ENCODE measurements at regions not wholly inside any gene's neighbourhood (a gene's known extent, or its start where the extent isn't known, plus 50 kb on each side); places are given as distances from the start of the nearest gene placed in this dataset.

GRCh38 chr10:81021428-81022129 is 483.9 kb downstream of the SH2D4B start:
- DNase-seq (ENCODE audit: low read depth) = no peak

- DNase-seq (ENCODE audit: low read depth) = no peak
Measured at GRCh38 chr10:81026591-81026990, 488.9 kb downstream of the SH2D4B start.

GRCh38 chr10:81027223-81027622 is 489.5 kb downstream of the SH2D4B start:
- DNase-seq (ENCODE audit: low read depth) = no peak

- no peak for DNase-seq (ENCODE audit: low read depth)
Measured at GRCh38 chr10:81027706-81028105, 490.0 kb downstream of the SH2D4B start.

- DNase-seq (ENCODE audit: low read depth) = no peak
Measured at GRCh38 chr10:81031774-81032173, 494.1 kb downstream of the SH2D4B start.

GRCh38 chr10:81034383-81034782 is 496.7 kb downstream of the SH2D4B start:
- DNase-seq (ENCODE audit: low read depth) = no peak

GRCh38 chr10:81036257-81036656 is 498.6 kb downstream of the SH2D4B start:
- no peak for DNase-seq (ENCODE audit: low read depth)

- DNase-seq (ENCODE audit: low read depth) = no peak
Measured at GRCh38 chr10:81040031-81040430, 502.3 kb downstream of the SH2D4B start.

GRCh38 chr10:81040940-81041339 is 503.2 kb downstream of the SH2D4B start:
- DNase-seq (ENCODE audit: low read depth) = no peak

GRCh38 chr10:81042647-81043046 is 504.9 kb downstream of the SH2D4B start:
- DNase-seq (ENCODE audit: low read depth) = no peak

- no peak for DNase-seq (ENCODE audit: low read depth)
Measured at GRCh38 chr10:81065474-81065873, 527.8 kb downstream of the SH2D4B start.

- no peak for DNase-seq (ENCODE audit: low read depth)
Measured at GRCh38 chr10:81068460-81068859, 530.8 kb downstream of the SH2D4B start.

- DNase-seq (ENCODE audit: low read depth) = no peak
Measured at GRCh38 chr10:81071087-81071796, 533.5 kb downstream of the SH2D4B start.

- no peak for DNase-seq (ENCODE audit: low read depth)
Measured at GRCh38 chr10:81073155-81073554, 535.5 kb downstream of the SH2D4B start.

- no peak for DNase-seq (ENCODE audit: low read depth)
Measured at GRCh38 chr10:81081887-81082620, 544.4 kb downstream of the SH2D4B start.

GRCh38 chr10:81082621-81083376 is 545.1 kb downstream of the SH2D4B start:
- no peak for DNase-seq (ENCODE audit: low read depth)

- no peak for DNase-seq (ENCODE audit: low read depth)
Measured at GRCh38 chr10:81093056-81093455, 555.4 kb downstream of the SH2D4B start.

GRCh38 chr10:81095238-81095637 is 557.5 kb downstream of the SH2D4B start:
- DNase-seq (ENCODE audit: low read depth) = no peak

- no peak for DNase-seq (ENCODE audit: low read depth)
Measured at GRCh38 chr10:81096558-81096957, 558.9 kb downstream of the SH2D4B start.

GRCh38 chr10:81101062-81101461 is 563.4 kb downstream of the SH2D4B start:
- DNase-seq (ENCODE audit: low read depth) = no peak

GRCh38 chr10:81104494-81104893 is 566.8 kb downstream of the SH2D4B start:
- DNase-seq (ENCODE audit: low read depth) = no peak

All from Daoy (cell line).